ENCODE measurements at regions not wholly inside any gene's neighbourhood (a gene's known extent, or its start where the extent isn't known, plus 50 kb on each side); places are given as distances from the start of the nearest gene placed in this dataset.

GRCh38 chrX:145953628-145954027 is 136.0 kb downstream of the SLITRK2 start:
- Histone ChIP-seq H3K9ac (ENCODE audit: extremely low read depth, insufficient read length, low read length) (no peak overlapping the region), H3K27me3 (ENCODE audit: insufficient read depth, low read length) (no peaks in the 10 kb centered on the region), H3K9me3 (ENCODE audit: control insufficient read depth, low read depth, low read length) (peaks cover 6% of the 10 kb centered on the region), H3K23ac (ENCODE audit: insufficient read length, low read depth, low read length) (no peak overlapping the region), H3K18ac (ENCODE audit: insufficient read length, low read depth, low read length) (no peak overlapping the region), H3T11ph (ENCODE audit: low read length) (no peak overlapping the region), H4K8ac (replicated peaks; ENCODE audit: insufficient read length, low read depth, low read length) (no peak overlapping the region), H4K91ac (ENCODE audit: insufficient read length, low read depth, low read length) (no peak overlapping the region), H3K79me2 (ENCODE audit: insufficient read depth, low read length) (no peaks in the 10 kb centered on the region), H3K79me1 (ENCODE audit: insufficient read depth, low read depth, low read length, poor library complexity, severe bottlenecking) (no peaks in the 10 kb centered on the region), H2BK15ac (ENCODE audit: low read depth, low read length) (no peak overlapping the region), H2BK12ac (ENCODE audit: insufficient read length, low read depth, low read length) (no peak overlapping the region), H3K4ac (ENCODE audit: low read depth, low read length) (no peak overlapping the region), H2BK20ac (ENCODE audit: low read depth, low read length, poor library complexity, severe bottlenecking) (no peak overlapping the region), H3K23me2 (ENCODE audit: insufficient read length, low read depth, low read length, poor library complexity, severe bottlenecking) (no peaks in the 10 kb centered on the region), H2AFZ (ENCODE audit: low read length) (no peak overlapping the region), H2BK5ac (ENCODE audit: insufficient read length, low read length) (no peak overlapping the region), H3K4me1 (ENCODE audit: insufficient read depth, low read length) (no peaks in the 10 kb centered on the region), H2AK5ac (ENCODE audit: insufficient read length, low read length) (no peak overlapping the region), H3K56ac (ENCODE audit: insufficient read length, low read depth, low read length) (no peak overlapping the region), H4K5ac (ENCODE audit: insufficient read length, low read depth, low read length) (no peak overlapping the region), H2BK120ac (ENCODE audit: low read depth, low read length, poor library complexity, severe bottlenecking) (no peak overlapping the region), H3K27ac (ENCODE audit: insufficient read length, low read depth, low read length) (no peak overlapping the region), H3K4me2 (ENCODE audit: insufficient read depth, insufficient read length, low read length) (no peak overlapping the region), H4K20me1 (ENCODE audit: control insufficient read depth, insufficient read depth, insufficient read length) (no peaks in the 10 kb centered on the region), H3K14ac (ENCODE audit: insufficient read depth, low read length) (no peak overlapping the region)
- no peak for DNase-seq
- Mint-ChIP-seq H3K9me3 (peaks cover 55 to 58% of the 10 kb centered on the region in 2 experiments), H3K4me3 (no peak overlapping the region), H3K36me3 (ENCODE audit: insufficient read depth in 1 of 3, low read depth in 3 of 3) (peaks cover 0 to 5% (median 0%) of the 10 kb centered on the region in 3 experiments; a peak in 2 of 7 replicates), H3K27me3 (ENCODE audit: low read depth) (no peaks in the 10 kb centered on the region; the same call in 1 of the 2 replicates), H3K27ac (no peak overlapping the region), H3K4me1 (peaks cover 6% of the 10 kb centered on the region in 2 experiments)
- TF ChIP-seq, protein P1, sequence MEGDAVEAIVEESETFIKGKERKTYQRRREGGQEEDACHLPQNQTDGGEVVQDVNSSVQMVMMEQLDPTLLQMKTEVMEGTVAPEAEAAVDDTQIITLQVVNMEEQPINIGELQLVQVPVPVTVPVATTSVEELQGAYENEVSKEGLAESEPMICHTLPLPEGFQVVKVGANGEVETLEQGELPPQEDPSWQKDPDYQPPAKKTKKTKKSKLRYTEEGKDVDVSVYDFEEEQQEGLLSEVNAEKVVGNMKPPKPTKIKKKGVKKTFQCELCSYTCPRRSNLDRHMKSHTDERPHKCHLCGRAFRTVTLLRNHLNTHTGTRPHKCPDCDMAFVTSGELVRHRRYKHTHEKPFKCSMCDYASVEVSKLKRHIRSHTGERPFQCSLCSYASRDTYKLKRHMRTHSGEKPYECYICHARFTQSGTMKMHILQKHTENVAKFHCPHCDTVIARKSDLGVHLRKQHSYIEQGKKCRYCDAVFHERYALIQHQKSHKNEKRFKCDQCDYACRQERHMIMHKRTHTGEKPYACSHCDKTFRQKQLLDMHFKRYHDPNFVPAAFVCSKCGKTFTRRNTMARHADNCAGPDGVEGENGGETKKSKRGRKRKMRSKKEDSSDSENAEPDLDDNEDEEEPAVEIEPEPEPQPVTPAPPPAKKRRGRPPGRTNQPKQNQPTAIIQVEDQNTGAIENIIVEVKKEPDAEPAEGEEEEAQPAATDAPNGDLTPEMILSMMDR (conservative IDR thresholded peaks at IDR 0.05): no peak

Measured in H9 (cell line).